LNCAP (cell line): ENCODE measurements at regions not wholly inside any gene's neighbourhood (a gene's known extent, or its start where the extent isn't known, plus 50 kb on each side); places are given as distances from the start of the nearest gene placed in this dataset.

Source experiments
- CTCF ChIP-seq: fragments of 450-650 bp; IDR thresholded peaks from 2 replicates; pipeline ENCODE4 v1.5.1; 2017; ENCODE audit warnings: mild to moderate bottlenecking

GRCh38 chr5:119694284-119694683 lies 64.9 kb downstream of the FAM170A start:
- TF ChIP-seq CTCF = no peak

GRCh38 chr5:119706049-119706448 lies 76.7 kb downstream of the FAM170A start:
- no peak for TF ChIP-seq CTCF

DNA sequence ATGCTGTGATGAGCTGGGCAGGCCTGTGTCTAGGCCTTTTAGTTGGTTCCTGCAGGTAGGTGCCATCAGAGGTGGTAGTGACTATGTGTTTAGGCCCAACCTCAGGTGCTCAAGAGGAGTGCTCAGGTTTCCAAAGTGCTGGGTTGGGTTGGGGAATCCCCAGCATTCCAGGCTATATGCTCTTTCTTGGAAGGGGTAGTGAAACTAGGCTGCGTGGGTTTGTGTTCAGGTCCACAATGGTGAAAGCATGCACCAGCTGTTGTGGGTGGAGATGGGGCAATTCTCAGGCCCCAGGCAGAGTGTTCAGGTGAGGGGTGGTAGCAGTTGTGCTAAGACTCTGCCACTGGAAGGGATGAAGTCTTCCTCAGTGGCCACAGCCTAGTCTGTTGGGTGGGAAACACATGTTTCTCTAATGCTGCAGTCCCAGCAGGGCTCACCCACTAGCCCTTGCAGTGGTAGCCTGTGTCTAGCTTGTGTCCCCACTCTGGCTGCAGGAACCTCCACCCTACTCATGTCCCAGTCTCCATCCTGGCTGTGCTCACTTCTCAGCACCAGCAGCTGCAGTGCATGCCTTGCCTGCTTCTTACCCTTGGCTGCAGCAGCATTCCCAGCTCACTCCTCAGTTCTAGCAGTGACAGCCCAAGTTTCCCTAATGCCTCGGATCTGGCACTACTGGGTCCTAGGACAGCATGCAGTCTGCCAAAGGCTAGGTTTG lies 78.9 kb downstream of the FAM170A start:
- TF ChIP-seq CTCF = no peak

GRCh38 chr5:119721775-119722174 lies 92.4 kb downstream of the FAM170A start:
- TF ChIP-seq CTCF = no peak

- TF ChIP-seq CTCF = no peak
Observed at GRCh38 chr5:119726544-119726943, 97.2 kb downstream of the FAM170A start.

DNA sequence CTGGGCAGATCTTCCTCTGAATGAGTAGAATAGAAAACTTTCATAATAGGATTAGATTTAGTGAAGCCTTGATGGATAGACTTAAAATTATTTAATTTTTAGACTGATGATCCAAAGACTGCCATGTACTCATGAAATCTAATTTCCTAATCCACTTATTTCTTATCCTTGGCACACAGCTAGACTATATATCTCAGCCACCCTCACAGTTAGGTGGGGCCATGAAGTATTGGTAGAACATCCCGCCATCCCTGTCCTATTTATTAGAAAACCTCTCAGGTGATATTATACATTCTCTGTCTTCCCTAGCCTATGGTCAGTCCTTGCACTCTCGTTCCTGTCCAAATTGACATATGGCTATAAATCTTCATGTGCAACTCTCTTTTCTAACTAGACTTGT lies 110.9 kb downstream of the FAM170A start:
- no peak for TF ChIP-seq CTCF

DNA sequence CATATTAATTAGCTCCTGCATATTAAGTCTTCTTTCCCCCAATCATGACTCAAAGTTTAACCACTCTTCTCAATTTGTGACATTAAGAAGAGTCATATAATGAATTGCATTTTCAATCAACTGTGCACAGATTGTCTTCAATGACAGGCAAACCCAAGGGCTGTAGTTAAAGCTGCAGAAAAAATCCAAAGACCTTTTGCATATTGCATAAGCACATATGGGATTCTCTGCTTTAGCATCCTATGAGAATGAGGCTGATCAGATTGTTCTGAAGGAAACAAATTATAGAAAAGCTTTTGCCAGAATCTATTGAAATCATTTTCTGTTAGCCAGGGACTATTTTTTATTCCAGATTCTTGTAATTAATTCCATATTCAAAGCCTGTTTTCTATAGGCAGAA lies 112.3 kb downstream of the FAM170A start:
- no peak for TF ChIP-seq CTCF

- no peak for TF ChIP-seq CTCF
Observed at GRCh38 chr5:119742311-119742710, 113.0 kb downstream of the FAM170A start.
